ENCODE measurements at regions not wholly inside any gene's neighbourhood (a gene's known extent, or its start where the extent isn't known, plus 50 kb on each side); places are given as distances from the start of the nearest gene placed in this dataset.

DNA sequence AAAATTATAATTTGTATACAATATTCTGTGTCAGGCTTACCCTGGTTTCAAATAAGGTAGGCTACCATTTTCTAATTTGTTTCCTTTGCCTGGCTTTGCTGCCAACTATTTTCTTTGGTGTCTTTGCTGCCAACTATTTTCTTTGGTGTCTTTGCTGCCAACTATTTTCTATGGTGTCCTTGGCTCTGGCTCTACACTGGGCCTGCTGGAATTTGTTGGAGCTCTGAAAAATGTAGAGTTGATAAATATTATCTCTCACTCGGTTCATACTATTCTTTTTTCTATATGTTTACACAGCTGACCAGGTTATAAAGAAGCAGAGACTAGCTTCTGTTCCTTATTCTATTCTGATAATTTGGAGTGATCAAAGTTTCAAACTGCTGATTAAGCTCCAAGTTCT lies 768.0 kb upstream of the PHF14 start:
- Mint-ChIP-seq H3K27ac (no peak overlapping the region), H3K36me3 (ENCODE audit: low read depth) (no peaks in the 10 kb centered on the region), H3K27me3 (ENCODE audit: low read depth) (no peaks in the 10 kb centered on the region), H3K4me1 (no peaks in the 10 kb centered on the region), H3K4me3 (no peak overlapping the region), H3K9me3 (no peaks in the 10 kb centered on the region)
- no peak for TF ChIP-seq CTCF (IDR thresholded peaks at IDR 0.05; ENCODE audit: unreplicated experiment in 3 of 3)

DNA sequence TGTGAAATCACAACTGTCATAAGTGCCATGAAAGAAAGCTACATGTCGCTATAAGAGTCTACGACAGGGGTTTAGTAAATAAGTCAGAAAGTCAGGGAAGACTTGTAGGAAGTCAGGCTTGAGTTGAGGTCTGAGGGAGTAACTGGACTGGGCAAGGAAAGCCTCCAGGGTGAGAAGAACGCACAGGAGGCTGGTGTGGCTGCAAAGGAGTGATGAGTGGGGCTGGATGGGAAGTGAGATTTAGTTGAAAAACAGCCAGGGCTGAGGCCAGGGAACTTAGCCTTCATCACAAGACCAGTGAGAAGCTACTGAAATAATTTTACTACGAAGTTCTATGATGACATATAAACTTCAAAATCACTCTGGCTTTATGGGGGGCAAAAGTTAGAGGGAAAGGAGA lies 763.7 kb upstream of the PHF14 start:
- no peak overlapping the region for H3K4me3 Mint-ChIP-seq
- TF ChIP-seq CTCF (IDR thresholded peaks at IDR 0.05; ENCODE audit: unreplicated experiment in 3 of 3), result no peak
- no peaks in the 10 kb centered on the region for H3K36me3 Mint-ChIP-seq (ENCODE audit: low read depth)
- peaks cover 4% of the 10 kb centered on the region for H3K9me3 Mint-ChIP-seq
- H3K27ac Mint-ChIP-seq, result no peak overlapping the region
- H3K27me3 Mint-ChIP-seq (ENCODE audit: low read depth), result no peaks in the 10 kb centered on the region
- H3K4me1 Mint-ChIP-seq, result no peaks in the 10 kb centered on the region

GRCh38 chr7:10211016-10211415 lies 762.7 kb upstream of the PHF14 start:
- Mint-ChIP-seq H3K4me1 (no peaks in the 10 kb centered on the region), H3K27me3 (ENCODE audit: low read depth) (no peaks in the 10 kb centered on the region), H3K27ac (no peak overlapping the region), H3K36me3 (ENCODE audit: low read depth) (no peaks in the 10 kb centered on the region), H3K4me3 (no peak overlapping the region), H3K9me3 (peaks cover 4% of the 10 kb centered on the region)
- no peak for TF ChIP-seq CTCF (IDR thresholded peaks at IDR 0.05; ENCODE audit: unreplicated experiment in 3 of 3)

DNA sequence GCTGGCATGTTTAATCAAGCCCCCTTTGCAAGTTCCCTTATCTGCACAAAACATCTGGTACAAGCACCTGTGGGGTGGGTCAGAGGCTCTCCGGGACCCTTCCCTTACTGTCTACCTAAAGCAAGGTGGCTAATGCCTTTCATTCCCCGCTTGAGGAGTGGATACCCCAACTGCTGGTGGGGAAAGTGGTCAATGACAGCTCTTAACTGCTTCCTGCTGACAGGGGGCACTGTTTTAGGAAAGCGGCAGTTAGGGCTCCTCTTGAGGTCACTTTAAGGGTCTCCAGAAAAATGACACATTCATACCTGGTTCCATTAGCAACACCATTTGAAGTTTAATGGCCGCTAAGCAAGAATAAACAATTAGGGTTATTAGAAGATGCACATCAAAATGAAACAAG lies 761.8 kb upstream of the PHF14 start:
- no peak for TF ChIP-seq CTCF (IDR thresholded peaks at IDR 0.05; ENCODE audit: unreplicated experiment in 3 of 3)
- Mint-ChIP-seq H3K9me3 (peaks cover 4% of the 10 kb centered on the region), H3K36me3 (ENCODE audit: low read depth) (no peaks in the 10 kb centered on the region), H3K4me3 (no peak overlapping the region), H3K27ac (no peak overlapping the region), H3K27me3 (ENCODE audit: low read depth) (no peaks in the 10 kb centered on the region), H3K4me1 (no peaks in the 10 kb centered on the region)

DNA sequence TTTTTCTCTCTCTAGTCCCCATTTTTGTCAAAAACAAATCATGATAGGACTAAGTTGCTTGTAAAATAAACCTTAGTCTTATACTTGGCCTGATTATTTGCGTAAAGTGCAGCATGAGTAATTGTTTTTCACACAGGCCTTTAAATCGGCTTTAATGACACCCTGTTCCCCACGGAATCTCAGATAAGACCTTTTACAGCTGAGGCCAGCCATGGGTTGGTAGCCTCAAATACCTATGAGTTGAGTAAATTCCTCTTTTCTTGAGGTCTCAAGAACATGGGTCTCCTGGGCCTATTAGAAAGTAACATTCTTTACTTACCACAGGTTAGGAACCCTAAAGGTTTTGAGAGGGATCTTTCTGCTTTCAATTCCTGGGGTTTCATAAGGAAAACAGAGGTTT lies 761.0 kb upstream of the PHF14 start:
- Mint-ChIP-seq H3K27me3 (ENCODE audit: low read depth) (no peaks in the 10 kb centered on the region), H3K27ac (no peak overlapping the region), H3K9me3 (peaks cover 4% of the 10 kb centered on the region), H3K36me3 (ENCODE audit: low read depth) (no peaks in the 10 kb centered on the region), H3K4me3 (no peak overlapping the region), H3K4me1 (no peaks in the 10 kb centered on the region)
- no peak for TF ChIP-seq CTCF (IDR thresholded peaks at IDR 0.05; ENCODE audit: unreplicated experiment in 3 of 3)

DNA sequence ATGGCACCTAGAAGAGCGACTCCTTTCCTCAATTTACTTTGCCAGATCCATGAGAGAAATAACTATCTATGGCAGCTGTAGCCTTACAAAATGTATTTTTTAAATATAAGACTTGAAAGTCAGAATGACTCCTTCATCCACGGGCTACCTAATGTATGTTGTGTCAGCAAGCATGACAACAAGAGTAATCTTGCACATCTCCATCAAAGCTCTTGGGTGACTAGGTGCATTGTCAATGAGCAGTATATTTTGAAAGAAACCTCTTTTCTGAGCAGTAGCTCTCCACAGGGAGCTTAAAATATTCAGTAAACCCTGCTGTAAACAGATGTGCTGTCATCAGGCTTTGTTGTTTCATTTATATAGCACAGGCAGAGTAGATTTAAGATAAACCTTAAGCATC lies 757.2 kb upstream of the PHF14 start:
- Mint-ChIP-seq H3K4me3 (no peak overlapping the region), H3K36me3 (ENCODE audit: low read depth) (no peaks in the 10 kb centered on the region)
- TF ChIP-seq CTCF (IDR thresholded peaks at IDR 0.05; ENCODE audit: unreplicated experiment in 3 of 3), result no peak

More for the DNA sequence above, 757.2 kb upstream of the PHF14 start:
- H3K9me3 Mint-ChIP-seq, result peaks cover 4% of the 10 kb centered on the region
- H3K27me3 Mint-ChIP-seq (ENCODE audit: low read depth), result no peaks in the 10 kb centered on the region
- H3K4me1 Mint-ChIP-seq, result no peaks in the 10 kb centered on the region
- H3K27ac Mint-ChIP-seq, result no peak overlapping the region
